ENCODE measurements at regions not wholly inside any gene's neighbourhood (a gene's known extent, or its start where the extent isn't known, plus 50 kb on each side); places are given as distances from the start of the nearest gene placed in this dataset.

DNA sequence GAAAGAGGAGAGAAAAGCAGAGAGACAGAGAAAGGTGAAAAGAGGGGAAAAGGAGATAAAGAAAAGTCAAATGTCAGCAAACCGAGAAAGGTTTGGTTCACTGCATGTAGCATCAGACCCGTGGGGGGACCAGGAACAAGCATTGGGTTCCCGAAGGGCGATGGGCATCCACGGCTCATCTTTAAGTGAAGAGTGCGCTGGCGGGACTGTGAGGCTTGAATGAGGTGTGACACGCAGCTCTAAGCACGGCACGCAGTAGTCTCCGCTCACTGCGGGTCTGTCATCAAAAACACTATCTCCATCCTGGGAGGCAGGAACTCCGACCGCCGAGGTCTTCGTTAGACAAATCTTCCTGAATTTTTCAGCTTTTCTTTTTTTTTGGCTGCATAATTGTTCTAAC lies 173.4 kb upstream of the PFKP start (continued):
- TF ChIP-seq, protein P1, sequence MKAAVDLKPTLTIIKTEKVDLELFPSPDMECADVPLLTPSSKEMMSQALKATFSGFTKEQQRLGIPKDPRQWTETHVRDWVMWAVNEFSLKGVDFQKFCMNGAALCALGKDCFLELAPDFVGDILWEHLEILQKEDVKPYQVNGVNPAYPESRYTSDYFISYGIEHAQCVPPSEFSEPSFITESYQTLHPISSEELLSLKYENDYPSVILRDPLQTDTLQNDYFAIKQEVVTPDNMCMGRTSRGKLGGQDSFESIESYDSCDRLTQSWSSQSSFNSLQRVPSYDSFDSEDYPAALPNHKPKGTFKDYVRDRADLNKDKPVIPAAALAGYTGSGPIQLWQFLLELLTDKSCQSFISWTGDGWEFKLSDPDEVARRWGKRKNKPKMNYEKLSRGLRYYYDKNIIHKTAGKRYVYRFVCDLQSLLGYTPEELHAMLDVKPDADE (IDR thresholded peaks at IDR 0.05) = no peak
- TF ChIP-seq STAT1 (IDR thresholded peaks at IDR 0.05; ENCODE audit: unreplicated experiment) = no peak
- TF ChIP-seq, protein P2, sequence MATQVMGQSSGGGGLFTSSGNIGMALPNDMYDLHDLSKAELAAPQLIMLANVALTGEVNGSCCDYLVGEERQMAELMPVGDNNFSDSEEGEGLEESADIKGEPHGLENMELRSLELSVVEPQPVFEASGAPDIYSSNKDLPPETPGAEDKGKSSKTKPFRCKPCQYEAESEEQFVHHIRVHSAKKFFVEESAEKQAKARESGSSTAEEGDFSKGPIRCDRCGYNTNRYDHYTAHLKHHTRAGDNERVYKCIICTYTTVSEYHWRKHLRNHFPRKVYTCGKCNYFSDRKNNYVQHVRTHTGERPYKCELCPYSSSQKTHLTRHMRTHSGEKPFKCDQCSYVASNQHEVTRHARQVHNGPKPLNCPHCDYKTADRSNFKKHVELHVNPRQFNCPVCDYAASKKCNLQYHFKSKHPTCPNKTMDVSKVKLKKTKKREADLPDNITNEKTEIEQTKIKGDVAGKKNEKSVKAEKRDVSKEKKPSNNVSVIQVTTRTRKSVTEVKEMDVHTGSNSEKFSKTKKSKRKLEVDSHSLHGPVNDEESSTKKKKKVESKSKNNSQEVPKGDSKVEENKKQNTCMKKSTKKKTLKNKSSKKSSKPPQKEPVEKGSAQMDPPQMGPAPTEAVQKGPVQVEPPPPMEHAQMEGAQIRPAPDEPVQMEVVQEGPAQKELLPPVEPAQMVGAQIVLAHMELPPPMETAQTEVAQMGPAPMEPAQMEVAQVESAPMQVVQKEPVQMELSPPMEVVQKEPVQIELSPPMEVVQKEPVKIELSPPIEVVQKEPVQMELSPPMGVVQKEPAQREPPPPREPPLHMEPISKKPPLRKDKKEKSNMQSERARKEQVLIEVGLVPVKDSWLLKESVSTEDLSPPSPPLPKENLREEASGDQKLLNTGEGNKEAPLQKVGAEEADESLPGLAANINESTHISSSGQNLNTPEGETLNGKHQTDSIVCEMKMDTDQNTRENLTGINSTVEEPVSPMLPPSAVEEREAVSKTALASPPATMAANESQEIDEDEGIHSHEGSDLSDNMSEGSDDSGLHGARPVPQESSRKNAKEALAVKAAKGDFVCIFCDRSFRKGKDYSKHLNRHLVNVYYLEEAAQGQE (IDR thresholded peaks at IDR 0.05; ENCODE audit: unreplicated experiment) = no peak
- TF ChIP-seq, protein P3, sequence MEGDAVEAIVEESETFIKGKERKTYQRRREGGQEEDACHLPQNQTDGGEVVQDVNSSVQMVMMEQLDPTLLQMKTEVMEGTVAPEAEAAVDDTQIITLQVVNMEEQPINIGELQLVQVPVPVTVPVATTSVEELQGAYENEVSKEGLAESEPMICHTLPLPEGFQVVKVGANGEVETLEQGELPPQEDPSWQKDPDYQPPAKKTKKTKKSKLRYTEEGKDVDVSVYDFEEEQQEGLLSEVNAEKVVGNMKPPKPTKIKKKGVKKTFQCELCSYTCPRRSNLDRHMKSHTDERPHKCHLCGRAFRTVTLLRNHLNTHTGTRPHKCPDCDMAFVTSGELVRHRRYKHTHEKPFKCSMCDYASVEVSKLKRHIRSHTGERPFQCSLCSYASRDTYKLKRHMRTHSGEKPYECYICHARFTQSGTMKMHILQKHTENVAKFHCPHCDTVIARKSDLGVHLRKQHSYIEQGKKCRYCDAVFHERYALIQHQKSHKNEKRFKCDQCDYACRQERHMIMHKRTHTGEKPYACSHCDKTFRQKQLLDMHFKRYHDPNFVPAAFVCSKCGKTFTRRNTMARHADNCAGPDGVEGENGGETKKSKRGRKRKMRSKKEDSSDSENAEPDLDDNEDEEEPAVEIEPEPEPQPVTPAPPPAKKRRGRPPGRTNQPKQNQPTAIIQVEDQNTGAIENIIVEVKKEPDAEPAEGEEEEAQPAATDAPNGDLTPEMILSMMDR (conservative IDR thresholded peaks at IDR 0.05; ENCODE audit: low read depth in 2 of 2) = no peak
- no peak for TF ChIP-seq NANOG (IDR thresholded peaks at IDR 0.05; ENCODE audit: borderline replicate concordance)
- TF ChIP-seq EZH2 (IDR thresholded peaks at IDR 0.05; ENCODE audit: low read depth, unreplicated experiment) = no peak
- no peak for TF ChIP-seq ZNF331 (CRISPR knock-in tag; IDR thresholded peaks at IDR 0.05; ENCODE audit: low read depth)
- no peak for TF ChIP-seq EZH2phosphoT487 (IDR thresholded peaks at IDR 0.05; ENCODE audit: unreplicated experiment)

DNA sequence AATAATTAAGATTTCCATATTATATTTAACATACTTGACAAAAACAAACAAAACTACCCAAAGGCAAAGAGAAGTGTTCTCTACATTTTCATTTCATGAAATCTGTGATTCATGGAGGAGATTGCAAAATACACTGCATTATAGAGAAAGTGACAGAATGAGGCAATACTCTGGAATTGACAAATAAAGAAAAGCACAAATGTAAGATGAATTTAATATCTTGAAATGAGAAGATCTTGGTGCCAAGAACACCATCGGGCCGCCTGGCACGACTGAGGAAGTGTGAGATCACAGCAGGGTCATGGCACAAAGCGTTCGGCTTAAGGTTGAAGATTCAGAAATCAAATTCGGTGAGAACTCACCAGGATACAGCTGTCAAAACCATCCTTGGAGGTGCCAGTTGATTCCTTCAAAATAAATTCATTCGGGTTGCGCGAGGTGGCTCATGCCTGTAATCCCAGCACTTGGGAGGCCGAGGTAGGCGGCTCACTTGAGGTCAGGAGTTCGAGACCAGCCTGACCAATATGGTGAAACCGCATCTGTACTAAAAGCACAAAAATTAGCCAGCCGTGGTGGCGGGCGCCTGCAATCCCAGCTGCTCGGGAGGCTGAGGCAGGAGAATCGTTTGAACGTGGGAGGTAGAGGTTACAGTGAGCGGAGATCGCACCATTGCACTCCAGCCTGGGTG lies 174.0 kb upstream of the PFKP start:
- Mint-ChIP-seq H3K27ac (no peak overlapping the region), H3K4me3 (no peak overlapping the region), H3K9me3 (no peaks in the 10 kb centered on the region), H3K36me3 (ENCODE audit: low read depth) (no peaks in the 10 kb centered on the region), H3K4me1 (peaks cover 7% of the 10 kb centered on the region), H3K27me3 (ENCODE audit: insufficient read depth, low read depth, poor library complexity) (no peaks in the 10 kb centered on the region)
- Histone ChIP-seq H3K4me2 (no peak overlapping the region), H3K36me3 (ENCODE audit: insufficient read depth) (no peaks in the 10 kb centered on the region), H3K27me3 (ENCODE audit: insufficient read depth) (no peaks in the 10 kb centered on the region), H3K4me1 (ENCODE audit: insufficient read depth) (no peaks in the 10 kb centered on the region), H4K20me1 (replicated peaks; ENCODE audit: insufficient read depth) (no peaks in the 10 kb centered on the region; the same call in 1 of the 2 replicates), H3K79me2 (replicated peaks; ENCODE audit: insufficient read depth) (no peaks in the 10 kb centered on the region), H3K4me3 (no peak overlapping the region), H2AFZ (no peak overlapping the region), H3K27ac (ENCODE audit: low read depth) (no peak overlapping the region), H3K9me2 (ENCODE audit: insufficient read depth) (no peaks in the 10 kb centered on the region), H3F3A (replicated peaks; ENCODE audit: low read depth) (no peaks in the 10 kb centered on the region)
- ATAC-seq = no peak
- DNase-seq (ENCODE audit: low spot score) = no peak
- TF ChIP-seq JUNB (IDR thresholded peaks at IDR 0.05; ENCODE audit: unreplicated experiment) (no peak), ZNF114 (CRISPR knock-in tag; IDR thresholded peaks at IDR 0.05) (no peak), POLR2AphosphoS5 (IDR thresholded peaks at IDR 0.05; ENCODE audit: low read depth) (no peak), NANOG (IDR thresholded peaks at IDR 0.05; ENCODE audit: borderline replicate concordance) (no peak), CREB1 (CRISPR knock-in tag; IDR thresholded peaks at IDR 0.05; ENCODE audit: low read depth) (no peak)
- TF ChIP-seq, protein P2 (IDR thresholded peaks at IDR 0.05; ENCODE audit: unreplicated experiment) = no peak
